M059J (cell line): ENCODE measurements at regions not wholly inside any gene's neighbourhood (a gene's known extent, or its start where the extent isn't known, plus 50 kb on each side); places are given as distances from the start of the nearest gene placed in this dataset.

Source experiments
- DNase-seq: peaks from one replicate; pipeline ENCODE4 v3.0.0-alpha.2; 2012; ENCODE audit warnings: low read depth

- DNase-seq: no peak
These were observed 670.2 kb upstream of the MKI67 start for GRCh38 chr10:128796396-128796912.

- DNase-seq: no peak
These were observed 665.0 kb upstream of the MGMT start for GRCh38 chr10:128802062-128802461.

- no peak for DNase-seq
These were observed 663.3 kb upstream of the MGMT start for GRCh38 chr10:128803790-128804189.

- no peak for DNase-seq
These were observed 662.6 kb upstream of the MGMT start for GRCh38 chr10:128804411-128804810.

- no peak for DNase-seq
These were observed 658.1 kb upstream of the MGMT start for GRCh38 chr10:128808921-128809440.

GRCh38 chr10:128811511-128811910 lies 655.5 kb upstream of the MGMT start:
- no peak for DNase-seq

GRCh38 chr10:128812000-128812399 lies 655.0 kb upstream of the MGMT start:
- DNase-seq: no peak

- DNase-seq: no peak
These were observed 653.5 kb upstream of the MGMT start for GRCh38 chr10:128813574-128813973.

- no peak for DNase-seq
These were observed 653.0 kb upstream of the MGMT start for GRCh38 chr10:128814024-128814423.

GRCh38 chr10:128814782-128815181 lies 652.3 kb upstream of the MGMT start:
- DNase-seq: no peak

GRCh38 chr10:128816726-128817125 lies 650.3 kb upstream of the MGMT start:
- DNase-seq: no peak

GRCh38 chr10:128817636-128818035 lies 649.4 kb upstream of the MGMT start:
- no peak for DNase-seq

GRCh38 chr10:128820663-128821062 lies 646.4 kb upstream of the MGMT start:
- no peak for DNase-seq

- DNase-seq: no peak
These were observed 643.8 kb upstream of the MGMT start for GRCh38 chr10:128823201-128823600.

GRCh38 chr10:128825626-128826025 lies 641.4 kb upstream of the MGMT start:
- DNase-seq: no peak

- DNase-seq: no peak
These were observed 633.4 kb upstream of the MGMT start for GRCh38 chr10:128833671-128834070.

- DNase-seq: no peak
These were observed 631.7 kb upstream of the MGMT start for GRCh38 chr10:128835361-128835760.

- DNase-seq: no peak
These were observed 629.6 kb upstream of the MGMT start for GRCh38 chr10:128837478-128837877.

- no peak for DNase-seq
These were observed 627.9 kb upstream of the MGMT start for GRCh38 chr10:128839134-128839533.

- DNase-seq: no peak
These were observed 627.3 kb upstream of the MGMT start for GRCh38 chr10:128839701-128840100.

GRCh38 chr10:128843972-128844371 lies 623.1 kb upstream of the MGMT start:
- no peak for DNase-seq

GRCh38 chr10:128846927-128847326 lies 620.1 kb upstream of the MGMT start:
- DNase-seq: no peak

GRCh38 chr10:128848810-128849209 lies 618.2 kb upstream of the MGMT start:
- no peak for DNase-seq

GRCh38 chr10:128850647-128851046 lies 616.4 kb upstream of the MGMT start:
- no peak for DNase-seq
